Upper lobe of right lung (tissue), 1 donor: ENCODE measurements at regions not wholly inside any gene's neighbourhood (a gene's known extent, or its start where the extent isn't known, plus 50 kb on each side); places are given as distances from the start of the nearest gene placed in this dataset.

Experiments
- ATAC-seq: fragments of 200-7000 bp; cut with Tn5 transposase; one replicate; pipeline ENCODE4 v1.9.1; 2020; ENCODE audit warnings: mild to moderate bottlenecking, moderate library complexity
- DNase-seq: peaks from one replicate; pipeline ENCODE4 v3.0.0-alpha.2; 2020
- H3K27ac ChIP-seq: fragments of 200-600 bp; one replicate; pipeline ENCODE4 v1.8.0; 2022
- H3K27me3 ChIP-seq: fragments of 200-600 bp; one replicate; pipeline ENCODE4 v1.8.0; 2022; ENCODE audit warnings: mild to moderate bottlenecking
- H3K36me3 ChIP-seq: fragments of 200-600 bp; one replicate; pipeline ENCODE4 v1.8.0; 2022
- H3K4me1 ChIP-seq: fragments of 200-600 bp; one replicate; pipeline ENCODE4 v1.8.0; 2022
- H3K4me3 ChIP-seq: fragments of 200-600 bp; one replicate; pipeline ENCODE4 v1.8.0; 2022; ENCODE audit warnings: mild to moderate bottlenecking
- H3K9me3 ChIP-seq: fragments of 200-600 bp; one replicate; pipeline ENCODE4 v1.8.0; 2022
- CTCF ChIP-seq: fragments of 200-600 bp; IDR thresholded peaks from one replicate; pipeline ENCODE4 v1.8.0; 2022; ENCODE audit warnings: antibody characterized with exemption
- intact Hi-C: fragments of 100-400 bp; cut with DNase I; formaldehyde crosslinking; loops from one replicate; pipeline ENCODE4 v1.11.0; 2022
- donor health status: DM: no; HTN: yes; CAD: no; lungs with severe emphysema.

DNA sequence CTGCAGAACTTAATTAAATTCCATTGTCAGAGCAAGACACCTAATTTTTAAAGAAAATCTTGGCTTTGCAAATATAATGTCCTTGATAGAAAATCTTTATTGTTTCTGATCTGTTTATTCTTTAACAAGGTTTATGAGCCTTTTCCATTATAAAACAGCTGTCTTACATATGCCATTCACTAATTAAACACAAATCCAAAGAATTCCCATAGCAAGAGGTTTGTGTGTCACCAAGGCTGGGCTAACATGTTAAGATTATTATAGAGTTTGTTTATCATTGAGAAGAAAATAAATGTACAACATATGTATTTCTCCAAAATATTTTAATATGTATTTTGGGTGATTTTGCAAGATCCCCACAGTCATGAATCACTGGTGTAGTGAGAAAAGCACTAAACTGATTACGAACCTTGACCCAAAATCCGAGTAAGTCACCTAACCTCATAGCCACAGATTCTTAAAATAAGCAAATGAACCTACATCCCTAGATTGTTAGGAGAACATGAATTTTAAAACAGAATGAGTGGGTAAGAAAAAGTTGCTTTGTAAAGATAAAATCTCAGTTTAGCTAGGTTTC, 694.8 kb upstream of the INTU start:
- TF ChIP-seq CTCF = no peak
- DNase-seq (no peak), ATAC-seq (no peak)
- Histone ChIP-seq H3K4me3 (no peak overlapping the region), H3K36me3 (no peaks in the 10 kb centered on the region), H3K4me1 (no peaks in the 10 kb centered on the region), H3K27ac (no peak overlapping the region), H3K27me3 (no peaks in the 10 kb centered on the region), H3K9me3 (no peaks in the 10 kb centered on the region)
- intact Hi-C loops = no loop called here

GRCh38 chr4:126939401-126939800, 693.4 kb upstream of the INTU start:
- Histone ChIP-seq H3K9me3 (no peaks in the 10 kb centered on the region), H3K4me1 (no peaks in the 10 kb centered on the region), H3K36me3 (no peaks in the 10 kb centered on the region), H3K27me3 (no peaks in the 10 kb centered on the region), H3K4me3 (no peak overlapping the region), H3K27ac (no peak overlapping the region)
- ATAC-seq (no peak), DNase-seq (no peak)
- intact Hi-C loops = no loop called here
- TF ChIP-seq CTCF = no peak

GRCh38 chr4:126947536-126947935, 685.2 kb upstream of the INTU start:
- TF ChIP-seq CTCF = no peak
- no peaks in the 10 kb centered on the region for H3K4me1 ChIP-seq
- no peak overlapping the region for H3K4me3 ChIP-seq
- DNase-seq (no peak), ATAC-seq (no peak)
- intact Hi-C loops = no loop called here
- no peaks in the 10 kb centered on the region for H3K36me3 ChIP-seq
- no peaks in the 10 kb centered on the region for H3K27me3 ChIP-seq
- H3K27ac ChIP-seq = no peak overlapping the region
- H3K9me3 ChIP-seq = no peaks in the 10 kb centered on the region

- intact Hi-C loops = no loop called here
- no peaks in the 10 kb centered on the region for H3K36me3 ChIP-seq
- H3K4me3 ChIP-seq = no peak overlapping the region
- no peaks in the 10 kb centered on the region for H3K4me1 ChIP-seq
- H3K9me3 ChIP-seq = no peaks in the 10 kb centered on the region
- TF ChIP-seq CTCF = no peak
- ATAC-seq = no peak
- no peak overlapping the region for H3K27ac ChIP-seq
- H3K27me3 ChIP-seq = no peaks in the 10 kb centered on the region
- no peak for DNase-seq
Measured at GRCh38 chr4:126954537-126955291, 678.0 kb upstream of the INTU start.

GRCh38 chr4:126955292-126956183, 677.2 kb upstream of the INTU start:
- H3K27me3 ChIP-seq = no peaks in the 10 kb centered on the region
- H3K4me3 ChIP-seq = no peak overlapping the region
- DNase-seq (no peak), ATAC-seq (peak; percentile 14)
- intact Hi-C loops = no loop called here
- H3K36me3 ChIP-seq = no peaks in the 10 kb centered on the region
- no peak overlapping the region for H3K27ac ChIP-seq
- H3K9me3 ChIP-seq = no peaks in the 10 kb centered on the region
- H3K4me1 ChIP-seq = no peaks in the 10 kb centered on the region
- TF ChIP-seq CTCF = no peak
